ENCODE measurements at regions not wholly inside any gene's neighbourhood (a gene's known extent, or its start where the extent isn't known, plus 50 kb on each side); places are given as distances from the start of the nearest gene placed in this dataset.

- Mint-ChIP-seq H3K9me3 (peaks cover 6% of the 10 kb centered on the region), H3K4me1 (ENCODE audit: low read depth) (no peaks in the 10 kb centered on the region), H3K27me3 (peaks cover 16% of the 10 kb centered on the region), H3K4me3 (no peak overlapping the region), H3K27ac (no peak overlapping the region), H3K36me3 (ENCODE audit: low read depth) (no peaks in the 10 kb centered on the region)
- Histone ChIP-seq H3K27ac (ENCODE audit: low read depth in 1 of 2, low read length in 2 of 2) (no peak overlapping the region), H3K27me3 (ENCODE audit: control insufficient read depth in 1 of 2, insufficient read depth in 2 of 2, low read length in 2 of 2) (no peaks in the 10 kb centered on the region), H3K9me3 (ENCODE audit: control insufficient read depth in 1 of 2, insufficient read depth in 1 of 2, low read length in 2 of 2) (no peaks in the 10 kb centered on the region), H3K4me3 (ENCODE audit: low read length) (no peak overlapping the region), H3K36me3 (ENCODE audit: insufficient read depth, low read length) (no peaks in the 10 kb centered on the region), H3K4me1 (ENCODE audit: insufficient read depth, low read length) (no peaks in the 10 kb centered on the region)
- no peak for DNase-seq
- ChIA-PET CTCF (no interaction called here), POLR2A (no interaction called here)
- intact Hi-C loops (cut with DNase I, micrococcal nuclease): no loop called here
- ATAC-seq (ENCODE audit: poor library complexity): no peak
- TF ChIP-seq, protein P1, sequence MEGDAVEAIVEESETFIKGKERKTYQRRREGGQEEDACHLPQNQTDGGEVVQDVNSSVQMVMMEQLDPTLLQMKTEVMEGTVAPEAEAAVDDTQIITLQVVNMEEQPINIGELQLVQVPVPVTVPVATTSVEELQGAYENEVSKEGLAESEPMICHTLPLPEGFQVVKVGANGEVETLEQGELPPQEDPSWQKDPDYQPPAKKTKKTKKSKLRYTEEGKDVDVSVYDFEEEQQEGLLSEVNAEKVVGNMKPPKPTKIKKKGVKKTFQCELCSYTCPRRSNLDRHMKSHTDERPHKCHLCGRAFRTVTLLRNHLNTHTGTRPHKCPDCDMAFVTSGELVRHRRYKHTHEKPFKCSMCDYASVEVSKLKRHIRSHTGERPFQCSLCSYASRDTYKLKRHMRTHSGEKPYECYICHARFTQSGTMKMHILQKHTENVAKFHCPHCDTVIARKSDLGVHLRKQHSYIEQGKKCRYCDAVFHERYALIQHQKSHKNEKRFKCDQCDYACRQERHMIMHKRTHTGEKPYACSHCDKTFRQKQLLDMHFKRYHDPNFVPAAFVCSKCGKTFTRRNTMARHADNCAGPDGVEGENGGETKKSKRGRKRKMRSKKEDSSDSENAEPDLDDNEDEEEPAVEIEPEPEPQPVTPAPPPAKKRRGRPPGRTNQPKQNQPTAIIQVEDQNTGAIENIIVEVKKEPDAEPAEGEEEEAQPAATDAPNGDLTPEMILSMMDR (IDR thresholded peaks at IDR 0.05): no peak
Measured at GRCh38 chr5:127203818-127204217, 86.8 kb upstream of the MEGF10 start.

GRCh38 chr5:127205147-127205546 is 85.4 kb upstream of the MEGF10 start:
- H3K4me3 ChIP-seq (ENCODE audit: low read length): no peak overlapping the region
- no peaks in the 10 kb centered on the region for H3K9me3 ChIP-seq (ENCODE audit: control insufficient read depth in 1 of 2, insufficient read depth in 1 of 2, low read length in 2 of 2)
- no peaks in the 10 kb centered on the region for H3K4me1 ChIP-seq (ENCODE audit: insufficient read depth, low read length)
- H3K36me3 Mint-ChIP-seq (ENCODE audit: low read depth): no peaks in the 10 kb centered on the region
- peaks cover 2% of the 10 kb centered on the region for H3K9me3 Mint-ChIP-seq
- H3K36me3 ChIP-seq (ENCODE audit: insufficient read depth, low read length): no peaks in the 10 kb centered on the region
- no peak overlapping the region for H3K4me3 Mint-ChIP-seq
- H3K27ac Mint-ChIP-seq: no peak overlapping the region
- DNase-seq: no peak
- no peak overlapping the region for H3K27ac ChIP-seq (ENCODE audit: low read depth in 1 of 2, low read length in 2 of 2)
- peaks cover 7% of the 10 kb centered on the region for H3K27me3 Mint-ChIP-seq
- ChIA-PET POLR2A (no interaction called here), CTCF (no interaction called here)
- H3K27me3 ChIP-seq (ENCODE audit: control insufficient read depth in 1 of 2, insufficient read depth in 2 of 2, low read length in 2 of 2): no peaks in the 10 kb centered on the region
- TF ChIP-seq, protein P1 (IDR thresholded peaks at IDR 0.05): no peak
- intact Hi-C loops (cut with DNase I, micrococcal nuclease): no loop called here
- no peak for ATAC-seq (ENCODE audit: poor library complexity)
- H3K4me1 Mint-ChIP-seq (ENCODE audit: low read depth): no peaks in the 10 kb centered on the region

GRCh38 chr5:127206320-127207113 is 84.1 kb upstream of the MEGF10 start:
- H3K4me3 Mint-ChIP-seq: no peak overlapping the region
- no peaks in the 10 kb centered on the region for H3K4me1 ChIP-seq (ENCODE audit: insufficient read depth, low read length)
- DNase-seq (no peak), ATAC-seq (ENCODE audit: poor library complexity) (no peak)
- H3K4me3 ChIP-seq (ENCODE audit: low read length): no peak overlapping the region
- no peaks in the 10 kb centered on the region for H3K4me1 Mint-ChIP-seq (ENCODE audit: low read depth)
- POLR2A ChIA-PET: no interaction called here
- H3K27me3 ChIP-seq (ENCODE audit: control insufficient read depth in 1 of 2, insufficient read depth in 2 of 2, low read length in 2 of 2): no peaks in the 10 kb centered on the region
- intact Hi-C loops (cut with DNase I, micrococcal nuclease): no loop called here
- no peak overlapping the region for H3K27ac ChIP-seq (ENCODE audit: low read depth in 1 of 2, low read length in 2 of 2)
- H3K9me3 ChIP-seq (ENCODE audit: control insufficient read depth in 1 of 2, insufficient read depth in 1 of 2, low read length in 2 of 2): no peaks in the 10 kb centered on the region
- TF ChIP-seq, protein P1 (IDR thresholded peaks at IDR 0.05): no peak
- no peaks in the 10 kb centered on the region for H3K36me3 Mint-ChIP-seq (ENCODE audit: low read depth)
- H3K9me3 Mint-ChIP-seq: peaks cover 2% of the 10 kb centered on the region
- no peaks in the 10 kb centered on the region for H3K27me3 Mint-ChIP-seq
- CTCF ChIA-PET: no interaction called here
- H3K36me3 ChIP-seq (ENCODE audit: insufficient read depth, low read length): no peaks in the 10 kb centered on the region
- no peak overlapping the region for H3K27ac Mint-ChIP-seq

Data from CD4-positive, alpha-beta T cell (primary cell).